ENCODE measurements at regions not wholly inside any gene's neighbourhood (a gene's known extent, or its start where the extent isn't known, plus 50 kb on each side); places are given as distances from the start of the nearest gene placed in this dataset.

- TF ChIP-seq CTCF (IDR thresholded peaks at IDR 0.05; ENCODE audit: borderline replicate concordance, extremely low read depth, low read length, poor library complexity, severe bottlenecking), result no peak
- TF ChIP-seq EZH2 (IDR thresholded peaks at IDR 0.05; ENCODE audit: borderline replicate concordance, low read depth, low read length, severe bottlenecking), result no peak
These were observed 320.8 kb upstream of the INTU start for GRCh38 chr4:127311924-127312323.
